ENCODE measurements at regions not wholly inside any gene's neighbourhood (a gene's known extent, or its start where the extent isn't known, plus 50 kb on each side); places are given as distances from the start of the nearest gene placed in this dataset.
"Not testable (repeated sequence)": the region's sequence is repeated elsewhere in the genome, so short reads cannot be mapped to it uniquely, and the experiment has no call there.

DNA sequence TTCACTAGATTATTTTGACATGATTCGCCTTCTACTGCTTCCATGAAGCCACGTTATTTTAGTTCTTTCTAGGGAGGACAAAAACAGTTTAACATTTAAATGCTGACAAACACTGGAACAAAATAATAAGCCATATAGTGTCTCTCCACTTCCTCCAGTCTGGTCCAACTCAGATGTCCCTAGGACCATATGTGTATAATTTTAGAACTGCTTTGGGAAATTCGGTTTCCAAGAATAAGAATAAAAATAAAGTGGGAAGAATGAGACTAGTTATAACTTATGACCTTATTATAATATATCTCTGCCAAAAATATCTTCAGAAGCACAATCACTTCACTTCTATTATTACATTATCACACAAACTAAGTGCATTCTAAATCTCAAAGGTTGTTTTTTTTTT lies 164.4 kb upstream of the POF1B start:
- DNase-seq (ENCODE audit: low spot score), result no peak

DNA sequence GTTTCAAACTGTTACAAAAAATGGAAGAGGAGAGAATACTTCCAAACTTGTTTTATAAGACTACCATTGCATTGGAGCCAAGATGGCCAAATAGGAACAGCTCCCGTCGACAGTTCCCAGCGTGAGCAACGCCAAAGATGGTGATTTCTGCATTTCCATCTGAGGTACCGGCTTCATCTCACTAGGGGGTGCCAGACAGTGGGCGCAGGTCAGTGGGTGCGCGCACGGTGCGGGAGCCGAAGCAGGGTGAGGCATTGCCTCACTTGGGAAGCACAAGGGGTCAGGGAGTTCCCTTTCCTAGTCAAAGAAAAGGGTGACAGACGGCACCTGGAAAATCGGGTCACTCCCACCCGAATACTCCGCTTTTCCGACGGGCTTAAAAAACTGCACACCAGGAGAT lies 149.7 kb upstream of the POF1B start:
- not testable (repeated sequence) for DNase-seq (ENCODE audit: low spot score)

- no peak for DNase-seq (ENCODE audit: low spot score)
Measured at GRCh38 chrX:85517994-85518718, 138.7 kb upstream of the POF1B start.

- no peak for DNase-seq (ENCODE audit: low spot score)
Measured at GRCh38 chrX:85516131-85516530, 136.7 kb upstream of the POF1B start.

- no peak for DNase-seq (ENCODE audit: low spot score)
Measured at GRCh38 chrX:85506871-85507270, 127.4 kb upstream of the POF1B start.

DNA sequence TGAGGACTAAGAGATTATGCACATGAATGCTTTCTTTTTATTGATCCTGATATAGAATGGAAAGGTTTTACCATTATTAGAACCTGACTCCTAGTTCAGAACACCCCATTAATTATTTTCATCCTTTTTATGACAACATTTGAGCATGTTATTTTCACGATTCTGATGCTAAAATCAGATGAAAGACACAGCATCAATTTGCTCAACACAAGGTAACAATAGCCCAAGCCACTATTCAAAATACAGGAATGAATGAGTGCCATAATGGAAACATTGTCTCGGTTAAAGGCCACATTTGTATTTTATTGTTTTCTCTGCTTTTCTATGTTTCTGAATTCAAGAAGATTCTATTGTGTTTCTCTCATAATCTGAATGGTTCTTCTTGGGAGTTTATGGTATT lies 126.3 kb upstream of the POF1B start:
- no peak for DNase-seq (ENCODE audit: low spot score)

DNA sequence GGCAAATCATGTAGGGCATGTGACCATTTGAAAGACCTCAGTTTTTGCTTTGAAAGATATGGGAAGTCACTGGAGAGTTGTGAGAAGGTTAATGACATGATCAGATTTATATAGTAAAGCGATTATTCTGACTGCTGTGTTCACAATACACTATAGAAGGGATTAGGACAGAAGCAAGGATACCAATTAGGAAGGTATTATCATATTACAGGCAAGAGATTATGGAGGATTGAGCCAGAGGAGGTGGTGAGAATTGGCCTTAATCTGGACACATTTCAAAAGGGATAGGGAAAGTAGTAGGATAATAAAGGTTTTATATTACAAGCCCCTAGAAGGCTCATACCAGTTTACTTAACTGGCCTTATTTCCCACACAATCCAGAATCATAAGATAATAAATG lies 124.9 kb upstream of the POF1B start:
- DNase-seq (ENCODE audit: low spot score), result no peak

- no peak for DNase-seq (ENCODE audit: low spot score)
Measured at GRCh38 chrX:85503258-85504158, 124.0 kb upstream of the POF1B start.

- no peak for DNase-seq (ENCODE audit: low spot score)
Measured at GRCh38 chrX:85501349-85501748, 121.9 kb upstream of the POF1B start.

DNA sequence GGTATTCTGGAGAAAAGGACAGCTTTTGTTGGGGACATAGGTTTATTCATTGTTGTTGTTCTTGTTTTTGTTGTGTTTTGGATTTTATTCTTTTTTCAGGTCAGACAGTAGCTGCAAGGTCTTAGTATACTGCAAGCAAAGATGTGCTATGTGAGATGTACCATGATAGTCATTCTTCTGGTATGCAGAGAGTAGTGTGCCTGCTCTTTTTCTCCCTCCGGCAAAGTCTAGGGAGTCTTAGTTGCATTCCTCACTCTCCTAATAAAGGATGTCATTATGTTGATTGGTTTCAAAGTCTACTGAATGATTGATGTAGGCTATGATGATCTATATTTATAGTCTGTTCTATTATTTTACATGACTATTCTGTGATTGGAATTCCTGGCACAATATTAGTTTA lies 119.9 kb upstream of the POF1B start:
- DNase-seq (ENCODE audit: low spot score), result no peak

DNA sequence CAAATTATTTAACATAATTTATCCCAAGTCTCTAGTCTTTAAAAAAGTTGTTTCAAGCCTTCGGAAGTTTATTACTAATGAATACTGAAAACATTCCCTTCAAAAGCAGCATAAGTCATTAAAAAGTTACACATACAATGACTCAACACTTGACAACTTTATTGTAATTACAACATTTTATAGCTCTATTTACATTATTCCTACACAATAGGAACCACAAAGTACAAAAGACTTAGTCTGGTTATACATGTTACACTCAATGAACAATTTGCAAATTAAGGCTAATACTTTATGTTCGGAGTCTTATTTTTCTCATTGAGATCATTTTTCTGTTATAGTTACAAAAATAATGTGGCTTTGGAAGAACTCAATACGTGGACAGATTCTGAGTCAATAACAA lies 114.4 kb upstream of the POF1B start:
- no peak for DNase-seq (ENCODE audit: low spot score)

GRCh38 chrX:85454295-85454694 lies 74.8 kb upstream of the POF1B start:
- DNase-seq (ENCODE audit: low spot score), result no peak

DNA sequence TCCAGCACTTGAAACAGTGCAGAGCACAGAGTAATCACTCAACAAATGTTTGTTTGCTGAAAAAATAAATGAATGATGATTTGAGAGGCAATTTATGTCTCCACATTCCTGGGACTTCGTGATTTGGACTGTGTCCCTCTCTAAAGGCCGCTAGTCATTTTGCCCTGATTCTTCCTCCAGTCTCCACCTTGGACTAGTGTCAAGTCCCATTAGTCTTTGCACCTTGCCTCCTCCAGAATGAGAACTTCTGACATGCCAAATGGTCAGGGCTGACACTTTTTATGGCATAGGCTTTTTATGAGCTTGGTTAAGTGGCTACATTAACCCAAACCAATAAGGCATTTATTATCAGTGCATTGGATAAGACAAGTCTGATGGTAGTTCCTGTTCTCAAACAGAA lies 65.1 kb upstream of the POF1B start:
- DNase-seq (ENCODE audit: low spot score), result no peak
